SK-N-SH treated with all-trans-retinoic acid at 6 μM for 48 hours (cell line): ENCODE measurements at regions not wholly inside any gene's neighbourhood (a gene's known extent, or its start where the extent isn't known, plus 50 kb on each side); places are given as distances from the start of the nearest gene placed in this dataset.

ENCODE experiments used
- ATAC-seq: fragments of 200-7000 bp; cut with Tn5 transposase; 3 replicates; pipeline ENCODE4 v1.9.1; 2020; ENCODE audit warnings: mild to moderate bottlenecking, moderate library complexity
- ARNTL ChIP-seq: fragments of 450-650 bp; formaldehyde crosslinking; IDR thresholded peaks from 2 replicates; pipeline ENCODE4 v1.5.0; 2020; ENCODE audit warnings: low read depth, mild to moderate bottlenecking, moderate library complexity, borderline replicate concordance
- BACH2 ChIP-seq: fragments of 250-450 bp; sonication (Bioruptor Pico); IDR thresholded peaks from 2 replicates; pipeline ENCODE4 v1.9.0; 2021; ENCODE audit warnings: mild to moderate bottlenecking, borderline replicate concordance
- CSDC2 ChIP-seq: fragments of 250-450 bp; sonication (Bioruptor Pico); IDR thresholded peaks from 2 replicates; pipeline ENCODE4 v1.5.0; 2020; ENCODE audit warnings: mild to moderate bottlenecking, moderate library complexity
- CSRNP3 ChIP-seq: fragments of 250-450 bp; sonication (Bioruptor Pico); IDR thresholded peaks from 2 replicates; pipeline ENCODE4 v1.5.1; 2021; ENCODE audit warnings: mild to moderate bottlenecking, moderate library complexity
- GLIS3 ChIP-seq: fragments of 250-450 bp; sonication (Bioruptor Pico); IDR thresholded peaks from 2 replicates; pipeline ENCODE4 v1.5.0; 2020; ENCODE audit warnings: mild to moderate bottlenecking, moderate library complexity
- ISL1 ChIP-seq: fragments of 250-450 bp; sonication (Bioruptor Pico); IDR thresholded peaks from 2 replicates; pipeline ENCODE4 v2.1.2; 2022; ENCODE audit warnings: mild to moderate bottlenecking, moderate library complexity
- OSR1 ChIP-seq: fragments of 250-450 bp; sonication (Bioruptor Pico); IDR thresholded peaks from 2 replicates; pipeline ENCODE4 v1.8.0; 2022; ENCODE audit warnings: moderate library complexity, mild to moderate bottlenecking, inconsistent platforms
- PATZ1 ChIP-seq: fragments of 250-450 bp; sonication (Bioruptor Pico); IDR thresholded peaks from 2 replicates; pipeline ENCODE4 v1.8.0; 2020; ENCODE audit warnings: mild to moderate bottlenecking, moderate library complexity, borderline replicate concordance
- POU6F1 ChIP-seq: fragments of 250-450 bp; sonication (Bioruptor Pico); IDR thresholded peaks from 2 replicates; pipeline ENCODE4 v1.8.0; 2021; ENCODE audit warnings: low read depth, mild to moderate bottlenecking, moderate library complexity, borderline replicate concordance
- PPARA ChIP-seq: fragments of 250-450 bp; sonication (Bioruptor Pico); IDR thresholded peaks from 2 replicates; pipeline ENCODE4 v1.5.0; 2020; ENCODE audit warnings: mild to moderate bottlenecking, borderline replicate concordance
- RARB ChIP-seq: fragments of 250-450 bp; sonication (Bioruptor Pico); IDR thresholded peaks from 2 replicates; pipeline ENCODE4 v1.8.0; 2021; ENCODE audit warnings: mild to moderate bottlenecking, moderate library complexity
- SNAI2 ChIP-seq: fragments of 250-450 bp; sonication (Bioruptor Pico); IDR thresholded peaks from 2 replicates; pipeline ENCODE4 v1.5.0; 2020; ENCODE audit warnings: mild to moderate bottlenecking, moderate library complexity
- TOX ChIP-seq: fragments of 250-450 bp; sonication (Bioruptor Pico); IDR thresholded peaks from 2 replicates; pipeline ENCODE4 v1.8.0; 2021; ENCODE audit warnings: mild to moderate bottlenecking, moderate library complexity, borderline replicate concordance
- TSHZ2 ChIP-seq: fragments of 250-450 bp; sonication (Bioruptor Pico); IDR thresholded peaks from 2 replicates; pipeline ENCODE4 v1.5.0; 2020; ENCODE audit warnings: mild to moderate bottlenecking, moderate library complexity
- ZC3H10 ChIP-seq: fragments of 250-450 bp; sonication (Bioruptor Pico); IDR thresholded peaks from 2 replicates; pipeline ENCODE4 v1.5.1; 2021; ENCODE audit warnings: mild to moderate bottlenecking, moderate library complexity
- ZNF565 ChIP-seq: fragments of 450-650 bp; formaldehyde crosslinking; conservative IDR thresholded peaks from 2 replicates; pipeline ENCODE4 v1.5.0; 2020; ENCODE audit warnings: low read depth, mild to moderate bottlenecking, moderate library complexity
- ZNF70 ChIP-seq: fragments of 450-650 bp; formaldehyde crosslinking; IDR thresholded peaks from 2 replicates; pipeline ENCODE4 v1.5.0; 2020; ENCODE audit warnings: mild to moderate bottlenecking, moderate library complexity
- ZNF8 ChIP-seq: fragments of 450-650 bp; formaldehyde crosslinking; IDR thresholded peaks from 2 replicates; pipeline ENCODE4 v1.5.0; 2020; ENCODE audit warnings: mild to moderate bottlenecking, moderate library complexity

GRCh38 chr17:54063639-54064038, 240.9 kb downstream of the KIF2B start:
- ATAC-seq = no peak
- TF ChIP-seq ZNF565 (CRISPR knock-in tag) (no peak), OSR1 (no peak), CSDC2 (CRISPR knock-in tag) (no peak), BACH2 (CRISPR knock-in tag) (no peak), PATZ1 (CRISPR knock-in tag) (no peak), GLIS3 (CRISPR knock-in tag) (no peak), ZNF70 (CRISPR knock-in tag) (no peak), ZNF8 (CRISPR knock-in tag) (no peak), ARNTL (CRISPR knock-in tag) (no peak), PPARA (no peak), POU6F1 (CRISPR knock-in tag) (no peak), ZC3H10 (no peak), TSHZ2 (CRISPR knock-in tag) (no peak), CSRNP3 (CRISPR knock-in tag) (no peak), SNAI2 (CRISPR knock-in tag) (no peak)

GRCh38 chr17:54085020-54085419, 262.3 kb downstream of the KIF2B start:
- TF ChIP-seq ISL1 (CRISPR knock-in tag) (no peak), ZNF70 (CRISPR knock-in tag) (no peak), PPARA (no peak), PATZ1 (CRISPR knock-in tag) (no peak), ZNF8 (CRISPR knock-in tag) (no peak), BACH2 (CRISPR knock-in tag) (no peak), GLIS3 (CRISPR knock-in tag) (no peak), TSHZ2 (CRISPR knock-in tag) (no peak), TOX (CRISPR knock-in tag) (no peak), RARB (CRISPR knock-in tag) (no peak), CSRNP3 (CRISPR knock-in tag) (no peak), SNAI2 (CRISPR knock-in tag) (no peak), ZC3H10 (no peak), ZNF565 (CRISPR knock-in tag) (no peak), CSDC2 (CRISPR knock-in tag) (no peak), ARNTL (CRISPR knock-in tag) (no peak)
- ATAC-seq = no peak
